ENCODE measurements at regions not wholly inside any gene's neighbourhood (a gene's known extent, or its start where the extent isn't known, plus 50 kb on each side); places are given as distances from the start of the nearest gene placed in this dataset.
A peak's percentile ranks its signal among the peaks of the same experiment; 100 is the strongest.

- Mint-ChIP-seq H3K4me1 (peaks cover 37% of the 10 kb centered on the region in 2 experiments), H3K4me3 (no peak overlapping the region), H3K27ac (peak overlapping the region in 1 of 3 experiments; percentile 55; a peak in 2 of 7 replicates), H3K36me3 (ENCODE audit: insufficient read depth in 1 of 3, low read depth in 3 of 3) (no peaks in the 10 kb centered on the region; a peak in 4 of 7 replicates), H3K9me3 (peaks cover 0 to 2% of the 10 kb centered on the region in 2 experiments; a peak in 2 of 5 replicates), H3K27me3 (ENCODE audit: low read depth) (no peaks in the 10 kb centered on the region; the same call in 1 of the 2 replicates)
- H2AK5ac ChIP-seq (ENCODE audit: insufficient read length, low read length), result no peak overlapping the region
- no peak overlapping the region for H4K5ac ChIP-seq (ENCODE audit: insufficient read length, low read depth, low read length)
- H3K27me3 ChIP-seq (ENCODE audit: insufficient read depth, low read length), result no peaks in the 10 kb centered on the region
- H3K27ac ChIP-seq (ENCODE audit: insufficient read length, low read depth, low read length), result no peak overlapping the region
- H3K23ac ChIP-seq (ENCODE audit: insufficient read length, low read depth, low read length), result no peak overlapping the region
- no peak overlapping the region for H3K9ac ChIP-seq (ENCODE audit: extremely low read depth, insufficient read length, low read length)
- H2BK20ac ChIP-seq (ENCODE audit: low read depth, low read length, poor library complexity, severe bottlenecking), result no peak overlapping the region
- TF ChIP-seq CTCF (conservative IDR thresholded peaks at IDR 0.05), result no peak
- H3K4me1 ChIP-seq (ENCODE audit: insufficient read depth, low read length), result no peaks in the 10 kb centered on the region
- no peak for DNase-seq
- no peak overlapping the region for H3K4me2 ChIP-seq (ENCODE audit: insufficient read depth, insufficient read length, low read length)
- H3K18ac ChIP-seq (ENCODE audit: insufficient read length, low read depth, low read length), result no peak overlapping the region
- H4K20me1 ChIP-seq (ENCODE audit: control insufficient read depth, insufficient read depth, insufficient read length), result no peaks in the 10 kb centered on the region
- no peak overlapping the region for H3K4ac ChIP-seq (ENCODE audit: low read depth, low read length)
- no peak overlapping the region for H2BK12ac ChIP-seq (ENCODE audit: insufficient read length, low read depth, low read length)
- H3K23me2 ChIP-seq (ENCODE audit: insufficient read length, low read depth, low read length, poor library complexity, severe bottlenecking), result no peaks in the 10 kb centered on the region
- H2BK120ac ChIP-seq (ENCODE audit: low read depth, low read length, poor library complexity, severe bottlenecking), result no peak overlapping the region
- H2BK5ac ChIP-seq (ENCODE audit: insufficient read length, low read length), result no peak overlapping the region
- H2AFZ ChIP-seq (ENCODE audit: low read length), result no peak overlapping the region
- no peak overlapping the region for H3T11ph ChIP-seq (ENCODE audit: low read length)
- no peak overlapping the region for H4K91ac ChIP-seq (ENCODE audit: insufficient read length, low read depth, low read length)
- no CpG with 5 or more reads among the region's 2 CpGs for WGBS (ENCODE audit: extremely low coverage, insufficient read length, low lambda C conversion rate)
- no peak overlapping the region for H3K56ac ChIP-seq (ENCODE audit: insufficient read length, low read depth, low read length)
- H3K9me3 ChIP-seq (ENCODE audit: control insufficient read depth, low read depth, low read length), result no peaks in the 10 kb centered on the region
- no peaks in the 10 kb centered on the region for H3K79me2 ChIP-seq (ENCODE audit: insufficient read depth, low read length)
- H4K8ac ChIP-seq (replicated peaks; ENCODE audit: insufficient read length, low read depth, low read length), result no peak overlapping the region
- H2BK15ac ChIP-seq (ENCODE audit: low read depth, low read length), result no peak overlapping the region
- H3K79me1 ChIP-seq (ENCODE audit: insufficient read depth, low read depth, low read length, poor library complexity, severe bottlenecking), result no peaks in the 10 kb centered on the region
- H3K14ac ChIP-seq (ENCODE audit: insufficient read depth, low read length), result no peak overlapping the region
Observed at GRCh38 chr5:42225009-42225408, 198.2 kb upstream of the GHR start.
